HG03025 (cell line): ENCODE measurements at regions not wholly inside any gene's neighbourhood (a gene's known extent, or its start where the extent isn't known, plus 50 kb on each side); places are given as distances from the start of the nearest gene placed in this dataset.
"Not testable (repeated sequence)": the region's sequence is repeated elsewhere in the genome, so short reads cannot be mapped to it uniquely, and the experiment has no call there.

Experiments
- ATAC-seq: cut with Tn5 transposase; IDR thresholded peaks from one replicate; pipeline ENCODE4 v1.9.1; 2021; ENCODE audit warnings: mild to moderate bottlenecking, moderate library complexity; ENCODE audit not compliant: unreplicated experiment, low FRiP score

GRCh38 chr6:21907291-21907690 lies 313.7 kb downstream of the SOX4 start:
- ATAC-seq = no peak

GRCh38 chr6:21908161-21908848 lies 314.8 kb downstream of the SOX4 start:
- no peak for ATAC-seq

- ATAC-seq = no peak
These were observed 315.8 kb downstream of the SOX4 start for GRCh38 chr6:21909321-21909720.

GRCh38 chr6:21911208-21911607 lies 317.7 kb downstream of the SOX4 start:
- no peak for ATAC-seq

GRCh38 chr6:21912151-21912832 lies 318.7 kb downstream of the SOX4 start:
- ATAC-seq = no peak

- no peak for ATAC-seq
These were observed 320.8 kb downstream of the SOX4 start for GRCh38 chr6:21914121-21914973.

- ATAC-seq = no peak
These were observed 322.2 kb downstream of the SOX4 start for GRCh38 chr6:21915707-21916260.

- ATAC-seq = no peak
These were observed 324.5 kb downstream of the SOX4 start for GRCh38 chr6:21918041-21918440.

- no peak for ATAC-seq
These were observed 325.1 kb downstream of the SOX4 start for GRCh38 chr6:21918666-21919065.

- ATAC-seq = no peak
These were observed 328.5 kb downstream of the SOX4 start for GRCh38 chr6:21922086-21922485.

GRCh38 chr6:21924002-21924401 lies 330.5 kb downstream of the SOX4 start:
- no peak for ATAC-seq

GRCh38 chr6:21928827-21929226 lies 335.3 kb downstream of the SOX4 start:
- ATAC-seq = no peak

- no peak for ATAC-seq
These were observed 338.2 kb downstream of the SOX4 start for GRCh38 chr6:21931641-21932335.

- no peak for ATAC-seq
These were observed 339.8 kb downstream of the SOX4 start for GRCh38 chr6:21933351-21933750.

- no peak for ATAC-seq
These were observed 341.6 kb downstream of the SOX4 start for GRCh38 chr6:21935142-21935541.

GRCh38 chr6:21935561-21936028 lies 342.0 kb downstream of the SOX4 start:
- ATAC-seq = no peak

- ATAC-seq = no peak
These were observed 343.9 kb downstream of the SOX4 start for GRCh38 chr6:21937466-21937865.

- not testable (repeated sequence) for ATAC-seq
These were observed 345.5 kb downstream of the SOX4 start for GRCh38 chr6:21939066-21939465.

GRCh38 chr6:21941926-21942325 lies 348.4 kb downstream of the SOX4 start:
- ATAC-seq = no peak

- no peak for ATAC-seq
These were observed 349.3 kb downstream of the SOX4 start for GRCh38 chr6:21942897-21943296.
